ENCODE measurements at regions not wholly inside any gene's neighbourhood (a gene's known extent, or its start where the extent isn't known, plus 50 kb on each side); places are given as distances from the start of the nearest gene placed in this dataset.

GRCh38 chr1:200337831-200338230 lies 72.0 kb downstream of the ZNF281 start:
- TF ChIP-seq, protein P1, sequence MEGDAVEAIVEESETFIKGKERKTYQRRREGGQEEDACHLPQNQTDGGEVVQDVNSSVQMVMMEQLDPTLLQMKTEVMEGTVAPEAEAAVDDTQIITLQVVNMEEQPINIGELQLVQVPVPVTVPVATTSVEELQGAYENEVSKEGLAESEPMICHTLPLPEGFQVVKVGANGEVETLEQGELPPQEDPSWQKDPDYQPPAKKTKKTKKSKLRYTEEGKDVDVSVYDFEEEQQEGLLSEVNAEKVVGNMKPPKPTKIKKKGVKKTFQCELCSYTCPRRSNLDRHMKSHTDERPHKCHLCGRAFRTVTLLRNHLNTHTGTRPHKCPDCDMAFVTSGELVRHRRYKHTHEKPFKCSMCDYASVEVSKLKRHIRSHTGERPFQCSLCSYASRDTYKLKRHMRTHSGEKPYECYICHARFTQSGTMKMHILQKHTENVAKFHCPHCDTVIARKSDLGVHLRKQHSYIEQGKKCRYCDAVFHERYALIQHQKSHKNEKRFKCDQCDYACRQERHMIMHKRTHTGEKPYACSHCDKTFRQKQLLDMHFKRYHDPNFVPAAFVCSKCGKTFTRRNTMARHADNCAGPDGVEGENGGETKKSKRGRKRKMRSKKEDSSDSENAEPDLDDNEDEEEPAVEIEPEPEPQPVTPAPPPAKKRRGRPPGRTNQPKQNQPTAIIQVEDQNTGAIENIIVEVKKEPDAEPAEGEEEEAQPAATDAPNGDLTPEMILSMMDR (IDR thresholded peaks at IDR 0.05), result no peak
- H3K4me3 ChIP-seq, result no peak overlapping the region
- ATAC-seq, result no peak
- no peak overlapping the region for H3K27ac ChIP-seq
- intact Hi-C loops (cut with DNase I), result no loop called here
- no peak for DNase-seq
- H3K27me3 ChIP-seq (ENCODE audit: insufficient read depth in 3 of 3, low read length in 2 of 3), result no peaks in the 10 kb centered on the region
- 62 to 88% (median 87%) methylated on average over 3 of the region's 3 CpGs for WGBS, 3 donors
- H3K9me3 ChIP-seq, result no peaks in the 10 kb centered on the region
- no peaks in the 10 kb centered on the region for H3K36me3 ChIP-seq (ENCODE audit: insufficient read depth in 1 of 2, low read depth in 1 of 2)
- no peaks in the 10 kb centered on the region for H3K4me1 ChIP-seq

- H3K4me3 ChIP-seq, result no peak overlapping the region
- 64 to 66% (median 64%) methylated on average over 2 of the region's 2 CpGs for WGBS, 3 donors
- H3K27me3 ChIP-seq (ENCODE audit: insufficient read depth in 3 of 3, low read length in 2 of 3), result no peaks in the 10 kb centered on the region
- no peaks in the 10 kb centered on the region for H3K4me1 ChIP-seq
- DNase-seq (no peak), ATAC-seq (no peak)
- H3K9me3 ChIP-seq, result no peaks in the 10 kb centered on the region
- no peak overlapping the region for H3K27ac ChIP-seq
- intact Hi-C loops (cut with DNase I), result no loop called here
- H3K36me3 ChIP-seq (ENCODE audit: insufficient read depth in 1 of 2, low read depth in 1 of 2), result no peaks in the 10 kb centered on the region
- TF ChIP-seq, protein P1 (IDR thresholded peaks at IDR 0.05), result no peak
Measured at GRCh38 chr1:200337410-200337809, 72.4 kb downstream of the ZNF281 start.

DNA sequence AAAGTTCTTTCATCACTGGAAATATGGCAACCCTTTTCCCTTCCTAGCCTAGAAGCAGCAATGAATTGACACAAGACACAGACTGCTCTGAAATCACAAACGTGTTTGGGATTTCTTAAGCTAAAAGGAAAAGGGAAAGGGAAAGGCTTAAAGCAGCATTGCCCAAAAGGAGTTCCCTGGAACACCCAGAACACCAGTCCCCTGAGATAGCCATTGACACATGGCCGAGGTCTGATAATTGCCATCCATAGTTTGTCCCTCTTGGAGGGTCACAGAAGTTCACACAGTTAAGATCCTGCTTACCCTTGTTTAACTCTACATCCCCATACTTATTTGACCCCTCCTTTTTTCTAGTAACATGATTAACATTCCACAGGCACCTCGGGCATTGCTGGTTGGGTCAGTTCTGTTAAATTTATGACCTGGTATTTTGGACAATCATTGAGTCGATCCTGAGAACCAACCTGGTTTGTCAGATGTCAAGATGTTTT lies 72.9 kb downstream of the ZNF281 start:
- WGBS, 3 donors, result 19 to 25% (median 23%) methylated on average over 4 of the region's 4 CpGs
- H3K27me3 ChIP-seq (ENCODE audit: insufficient read depth in 3 of 3, low read length in 2 of 3), result no peaks in the 10 kb centered on the region
- H3K27ac ChIP-seq, result no peak overlapping the region
- TF ChIP-seq, protein P1 (IDR thresholded peaks at IDR 0.05), result no peak
- DNase-seq (no peak), ATAC-seq (no peak)
- H3K36me3 ChIP-seq (ENCODE audit: insufficient read depth in 1 of 2, low read depth in 1 of 2), result no peaks in the 10 kb centered on the region
- H3K4me1 ChIP-seq, result no peaks in the 10 kb centered on the region
- no peaks in the 10 kb centered on the region for H3K9me3 ChIP-seq
- intact Hi-C loops (cut with DNase I), result no loop called here
- H3K4me3 ChIP-seq, result no peak overlapping the region

DNA sequence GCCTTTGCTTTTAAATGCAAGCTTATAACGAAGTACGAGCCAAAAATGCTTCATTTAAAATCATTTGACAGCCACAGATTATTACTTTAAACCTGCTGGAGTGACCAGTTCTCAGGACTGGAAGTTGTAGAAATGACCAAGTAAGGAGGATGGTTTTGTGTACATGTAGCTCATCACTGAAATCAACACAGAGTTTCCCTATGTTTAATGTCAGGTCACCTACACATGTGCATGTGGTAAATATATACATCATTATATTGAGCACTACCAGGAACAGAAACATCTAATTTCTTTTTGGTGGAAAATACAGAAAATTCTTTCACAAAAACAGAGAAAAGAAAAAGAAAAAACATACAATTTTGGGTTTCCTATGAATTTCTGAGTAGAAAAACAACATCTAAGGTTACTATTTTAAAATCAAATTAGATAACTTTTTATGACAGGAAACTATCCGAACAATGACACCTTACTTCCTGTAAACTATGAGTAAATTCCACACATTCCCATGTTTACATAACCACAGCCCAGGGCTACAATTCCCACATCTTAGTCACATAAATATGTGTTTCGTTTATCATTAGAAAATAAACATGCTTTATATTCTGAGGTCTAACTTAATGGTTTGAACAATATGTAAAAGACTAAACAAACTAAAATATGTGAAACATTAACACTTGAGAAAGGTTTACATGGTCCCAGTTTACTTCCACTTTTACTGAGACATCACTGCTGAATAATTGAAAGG lies 73.6 kb downstream of the ZNF281 start:
- DNase-seq, result no peak
- TF ChIP-seq, protein P1 (IDR thresholded peaks at IDR 0.05), result no peak

More for the DNA sequence above, 73.6 kb downstream of the ZNF281 start:
- no peaks in the 10 kb centered on the region for H3K9me3 ChIP-seq
- no peak overlapping the region for H3K27ac ChIP-seq
- no peak overlapping the region for H3K4me3 ChIP-seq
- peaks cover 0 to 1% (median 0%) of the 10 kb centered on the region in 3 donors for H3K27me3 ChIP-seq (ENCODE audit: insufficient read depth in 3 of 3, low read length in 2 of 3)
- intact Hi-C loops (cut with DNase I), result no loop called here
- no peak for ATAC-seq
- H3K36me3 ChIP-seq (ENCODE audit: insufficient read depth in 1 of 2, low read depth in 1 of 2), result no peaks in the 10 kb centered on the region
- 62 to 72% (median 67%) methylated on average over 4 of the region's 4 CpGs for whole genome bisulfite sequencing, 3 donors
- no peaks in the 10 kb centered on the region for H3K4me1 ChIP-seq
